ENCODE measurements at regions not wholly inside any gene's neighbourhood (a gene's known extent, or its start where the extent isn't known, plus 50 kb on each side); places are given as distances from the start of the nearest gene placed in this dataset.
"Not testable (repeated sequence)": the region's sequence is repeated elsewhere in the genome, so short reads cannot be mapped to it uniquely, and the experiment has no call there.

DNA sequence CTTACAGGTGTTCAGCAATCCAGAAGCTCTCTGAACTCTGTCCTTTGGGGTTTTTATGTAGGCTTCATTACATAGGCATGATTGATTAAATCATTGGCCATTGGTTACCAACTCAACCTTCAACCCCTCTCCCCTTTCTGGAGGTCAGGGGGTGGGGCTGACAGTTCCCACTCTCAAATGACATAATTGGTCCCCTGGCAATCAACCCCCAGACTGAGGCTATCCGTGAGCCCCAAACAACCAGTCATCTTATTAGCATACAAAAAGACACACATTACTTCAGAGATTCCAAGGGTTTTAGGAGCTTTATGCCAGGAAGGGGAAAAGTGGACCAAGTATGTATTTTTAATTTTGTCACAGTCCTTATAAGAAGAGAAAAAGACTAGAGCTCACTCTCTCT is 92.1 kb downstream of the ZNF467 start:
- no peak overlapping the region for H3K27ac ChIP-seq (ENCODE audit: low read length)
- DNase-seq (no peak), ATAC-seq (ENCODE audit: insufficient read depth, low read depth) (no peak)
- H3K4me3 ChIP-seq (ENCODE audit: low read depth in 1 of 2, low read length in 2 of 2), result no peak overlapping the region
- no peaks in the 10 kb centered on the region for H4K20me1 ChIP-seq (ENCODE audit: insufficient read depth, low read length)
- TF ChIP-seq EZH2 (IDR thresholded peaks at IDR 0.05; ENCODE audit: borderline replicate concordance, low read depth, low read length, severe bottlenecking), result no peak
- TF ChIP-seq, protein P1, sequence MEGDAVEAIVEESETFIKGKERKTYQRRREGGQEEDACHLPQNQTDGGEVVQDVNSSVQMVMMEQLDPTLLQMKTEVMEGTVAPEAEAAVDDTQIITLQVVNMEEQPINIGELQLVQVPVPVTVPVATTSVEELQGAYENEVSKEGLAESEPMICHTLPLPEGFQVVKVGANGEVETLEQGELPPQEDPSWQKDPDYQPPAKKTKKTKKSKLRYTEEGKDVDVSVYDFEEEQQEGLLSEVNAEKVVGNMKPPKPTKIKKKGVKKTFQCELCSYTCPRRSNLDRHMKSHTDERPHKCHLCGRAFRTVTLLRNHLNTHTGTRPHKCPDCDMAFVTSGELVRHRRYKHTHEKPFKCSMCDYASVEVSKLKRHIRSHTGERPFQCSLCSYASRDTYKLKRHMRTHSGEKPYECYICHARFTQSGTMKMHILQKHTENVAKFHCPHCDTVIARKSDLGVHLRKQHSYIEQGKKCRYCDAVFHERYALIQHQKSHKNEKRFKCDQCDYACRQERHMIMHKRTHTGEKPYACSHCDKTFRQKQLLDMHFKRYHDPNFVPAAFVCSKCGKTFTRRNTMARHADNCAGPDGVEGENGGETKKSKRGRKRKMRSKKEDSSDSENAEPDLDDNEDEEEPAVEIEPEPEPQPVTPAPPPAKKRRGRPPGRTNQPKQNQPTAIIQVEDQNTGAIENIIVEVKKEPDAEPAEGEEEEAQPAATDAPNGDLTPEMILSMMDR (IDR thresholded peaks at IDR 0.05; ENCODE audit: borderline replicate concordance, extremely low read depth, low read length, poor library complexity, severe bottlenecking), result no peak
- H3K4me2 ChIP-seq (ENCODE audit: insufficient read depth, low read length), result no peak overlapping the region
- H3K4me1 ChIP-seq (ENCODE audit: insufficient read depth, low read length), result no peaks in the 10 kb centered on the region
- peaks cover 6% of the 10 kb centered on the region for H3K27me3 ChIP-seq (ENCODE audit: insufficient read depth, low read length, poor library complexity)
- H3K79me2 ChIP-seq (ENCODE audit: insufficient read depth, low read length), result no peaks in the 10 kb centered on the region
- no peaks in the 10 kb centered on the region for H3K36me3 ChIP-seq (ENCODE audit: insufficient read depth, low read length)
- no peaks in the 10 kb centered on the region for H3K9me3 ChIP-seq (ENCODE audit: insufficient read depth, low read length, severe bottlenecking)
- no peak overlapping the region for H3K9ac ChIP-seq (ENCODE audit: low read depth, low read length)
- no peak overlapping the region for H2AFZ ChIP-seq (ENCODE audit: low read depth, low read length)

DNA sequence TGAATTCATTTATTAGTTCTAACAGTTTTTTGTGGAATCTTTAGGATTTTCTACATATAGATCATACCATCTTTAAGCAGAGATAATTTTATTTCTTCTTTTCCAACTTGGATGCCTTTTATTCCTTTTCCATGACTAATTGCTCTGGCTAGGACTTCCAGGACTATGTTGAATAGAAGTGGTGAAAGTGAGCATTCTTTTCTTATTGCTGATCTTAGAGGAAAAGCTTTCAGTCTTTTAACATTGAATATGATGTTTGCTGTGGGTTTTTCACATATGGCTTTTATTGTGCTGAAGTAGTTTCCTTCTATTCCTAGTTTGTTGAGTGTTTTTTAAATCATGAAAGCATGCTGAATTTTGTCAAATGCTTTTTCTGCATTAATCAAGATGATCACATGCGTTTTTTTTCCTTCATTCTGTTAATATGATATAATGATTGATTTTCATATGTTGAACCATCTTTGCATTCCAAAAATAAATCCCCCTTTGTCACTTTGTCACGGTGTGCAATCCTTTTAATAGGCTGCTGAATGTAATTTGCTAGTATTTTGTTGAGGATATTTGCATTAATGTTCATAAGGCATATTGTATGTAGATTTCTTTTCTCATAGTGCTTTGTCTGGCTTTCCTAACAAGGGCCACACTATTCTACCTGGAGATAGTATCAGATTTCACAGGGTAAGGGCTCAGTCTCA is 92.9 kb downstream of the ZNF467 start:
- Histone ChIP-seq H3K27me3 (ENCODE audit: insufficient read depth, low read length, poor library complexity) (peaks cover 6% of the 10 kb centered on the region), H3K4me2 (ENCODE audit: insufficient read depth, low read length) (no peak overlapping the region), H3K79me2 (ENCODE audit: insufficient read depth, low read length) (no peaks in the 10 kb centered on the region), H3K36me3 (ENCODE audit: insufficient read depth, low read length) (no peaks in the 10 kb centered on the region), H4K20me1 (ENCODE audit: insufficient read depth, low read length) (no peaks in the 10 kb centered on the region), H3K4me3 (ENCODE audit: low read depth in 1 of 2, low read length in 2 of 2) (no peak overlapping the region), H3K9ac (ENCODE audit: low read depth, low read length) (no peak overlapping the region), H3K4me1 (ENCODE audit: insufficient read depth, low read length) (no peaks in the 10 kb centered on the region), H2AFZ (ENCODE audit: low read depth, low read length) (no peak overlapping the region), H3K27ac (ENCODE audit: low read length) (no peak overlapping the region), H3K9me3 (ENCODE audit: insufficient read depth, low read length, severe bottlenecking) (no peaks in the 10 kb centered on the region)
- TF ChIP-seq, protein P1 (IDR thresholded peaks at IDR 0.05; ENCODE audit: borderline replicate concordance, extremely low read depth, low read length, poor library complexity, severe bottlenecking), result no peak
- no peak for TF ChIP-seq EZH2 (IDR thresholded peaks at IDR 0.05; ENCODE audit: borderline replicate concordance, low read depth, low read length, severe bottlenecking)
- no peak for ATAC-seq (ENCODE audit: insufficient read depth, low read depth)
- DNase-seq, result no peak

DNA sequence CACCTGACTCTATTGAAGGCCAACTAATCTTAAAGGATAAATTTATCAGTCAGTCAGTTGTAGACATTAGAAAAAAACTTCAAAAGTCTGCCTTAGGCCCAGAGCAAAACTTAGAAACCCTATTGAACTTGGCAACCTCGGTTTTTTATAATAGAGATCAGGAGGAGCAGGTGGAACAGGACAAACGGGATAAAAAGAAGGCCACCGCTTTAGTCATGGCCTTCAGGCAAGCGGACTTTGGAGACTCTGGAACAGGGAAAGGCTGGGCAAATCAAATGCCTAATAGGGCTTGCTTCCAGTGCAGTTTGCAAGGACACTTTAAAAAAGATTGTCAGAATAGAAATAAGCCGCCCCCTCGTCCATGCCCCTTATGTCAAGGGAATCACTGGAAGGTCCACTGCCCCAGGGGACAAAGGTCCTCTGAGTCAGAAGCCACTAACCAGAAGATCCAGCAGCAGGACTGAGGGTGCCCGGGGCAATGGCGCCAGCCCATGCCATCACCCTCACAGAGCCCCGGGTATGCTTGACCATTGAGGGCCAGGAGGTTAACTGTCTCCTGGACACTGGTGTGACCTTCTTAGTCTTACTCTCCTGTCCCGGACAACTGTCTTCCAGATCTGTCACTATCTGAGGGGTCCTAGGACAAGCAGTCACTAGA is 98.5 kb downstream of the ZNF467 start:
- not testable (repeated sequence) for H2AFZ ChIP-seq (ENCODE audit: low read depth, low read length); H3K9me3 ChIP-seq (ENCODE audit: insufficient read depth, low read length, severe bottlenecking); H3K79me2 ChIP-seq (ENCODE audit: insufficient read depth, low read length); H4K20me1 ChIP-seq (ENCODE audit: insufficient read depth, low read length); ATAC-seq (ENCODE audit: insufficient read depth, low read depth); H3K4me3 ChIP-seq (ENCODE audit: low read depth in 1 of 2, low read length in 2 of 2); DNase-seq; H3K27me3 ChIP-seq (ENCODE audit: insufficient read depth, low read length, poor library complexity); H3K4me2 ChIP-seq (ENCODE audit: insufficient read depth, low read length); H3K27ac ChIP-seq (ENCODE audit: low read length); H3K4me1 ChIP-seq (ENCODE audit: insufficient read depth, low read length); H3K36me3 ChIP-seq (ENCODE audit: insufficient read depth, low read length); H3K9ac ChIP-seq (ENCODE audit: low read depth, low read length)

DNA sequence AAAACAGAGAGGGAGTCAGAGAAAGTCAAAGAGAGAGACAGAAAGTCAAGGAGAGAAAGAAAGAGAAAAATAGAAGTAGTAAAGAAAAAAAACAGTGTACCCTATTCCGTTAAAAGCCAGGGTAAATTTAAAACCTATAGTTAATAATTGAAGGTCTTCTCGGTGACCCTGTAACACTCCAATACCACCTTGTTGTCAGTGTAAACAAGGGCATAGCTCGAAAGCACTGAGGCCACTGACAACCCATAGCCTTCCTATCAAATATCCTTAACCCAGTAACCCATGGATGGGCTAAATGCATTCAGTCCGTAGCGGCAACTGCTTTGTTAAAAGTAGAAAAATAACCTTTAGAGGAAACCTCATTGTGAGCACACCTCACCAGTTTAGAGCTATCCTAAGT is 100.4 kb downstream of the ZNF467 start:
- H2AFZ ChIP-seq (ENCODE audit: low read depth, low read length), result no peak overlapping the region
- H3K27ac ChIP-seq (ENCODE audit: low read length), result no peak overlapping the region
- peaks cover 14% of the 10 kb centered on the region for H3K27me3 ChIP-seq (ENCODE audit: insufficient read depth, low read length, poor library complexity)
- ATAC-seq (ENCODE audit: insufficient read depth, low read depth), result no peak
- no peak overlapping the region for H3K9ac ChIP-seq (ENCODE audit: low read depth, low read length)
- no peaks in the 10 kb centered on the region for H4K20me1 ChIP-seq (ENCODE audit: insufficient read depth, low read length)
- no peak overlapping the region for H3K4me3 ChIP-seq (ENCODE audit: low read depth in 1 of 2, low read length in 2 of 2)
- DNase-seq, result no peak
- no peaks in the 10 kb centered on the region for H3K9me3 ChIP-seq (ENCODE audit: insufficient read depth, low read length, severe bottlenecking)
- H3K4me1 ChIP-seq (ENCODE audit: insufficient read depth, low read length), result no peaks in the 10 kb centered on the region
- H3K79me2 ChIP-seq (ENCODE audit: insufficient read depth, low read length), result no peaks in the 10 kb centered on the region
- H3K36me3 ChIP-seq (ENCODE audit: insufficient read depth, low read length), result no peaks in the 10 kb centered on the region
- TF ChIP-seq EZH2 (IDR thresholded peaks at IDR 0.05; ENCODE audit: borderline replicate concordance, low read depth, low read length, severe bottlenecking), result no peak
- TF ChIP-seq, protein P1 (IDR thresholded peaks at IDR 0.05; ENCODE audit: borderline replicate concordance, extremely low read depth, low read length, poor library complexity, severe bottlenecking), result no peak
- H3K4me2 ChIP-seq (ENCODE audit: insufficient read depth, low read length), result no peak overlapping the region

Data from DND-41 (cell line).